ENCODE measurements at regions not wholly inside any gene's neighbourhood (a gene's known extent, or its start where the extent isn't known, plus 50 kb on each side); places are given as distances from the start of the nearest gene placed in this dataset.

GRCh38 chr2:180564051-180564450, 416.4 kb upstream of the UBE2E3 start:
- H3K23me2 ChIP-seq (ENCODE audit: insufficient read length, low read depth, low read length, poor library complexity, severe bottlenecking): no peaks in the 10 kb centered on the region
- H2BK5ac ChIP-seq (ENCODE audit: insufficient read length, low read length): no peak overlapping the region
- no peak overlapping the region for H3K56ac ChIP-seq (ENCODE audit: insufficient read length, low read depth, low read length)
- H4K20me1 ChIP-seq (ENCODE audit: control insufficient read depth, insufficient read depth, insufficient read length): no peaks in the 10 kb centered on the region
- no peak overlapping the region for H2BK20ac ChIP-seq (ENCODE audit: low read depth, low read length, poor library complexity, severe bottlenecking)
- H3T11ph ChIP-seq (ENCODE audit: low read length): no peak overlapping the region
- no peak overlapping the region for H2BK120ac ChIP-seq (ENCODE audit: low read depth, low read length, poor library complexity, severe bottlenecking)
- H3K9me3 ChIP-seq (ENCODE audit: control insufficient read depth, low read depth, low read length): no peaks in the 10 kb centered on the region
- no peaks in the 10 kb centered on the region for H3K27me3 ChIP-seq (ENCODE audit: insufficient read depth, low read length)
- no peaks in the 10 kb centered on the region for H3K36me3 Mint-ChIP-seq (ENCODE audit: insufficient read depth in 1 of 3, low read depth in 3 of 3)
- no peaks in the 10 kb centered on the region; a peak in 1 of 5 replicates for H3K9me3 Mint-ChIP-seq
- H3K27ac Mint-ChIP-seq: no peak overlapping the region
- no peak overlapping the region for H4K8ac ChIP-seq (replicated peaks; ENCODE audit: insufficient read length, low read depth, low read length)
- no peak overlapping the region for H2AFZ ChIP-seq (ENCODE audit: low read length)
- no peak for TF ChIP-seq CTCF (conservative IDR thresholded peaks at IDR 0.05)
- no peaks in the 10 kb centered on the region for H3K4me1 Mint-ChIP-seq
- no peak overlapping the region for H3K4ac ChIP-seq (ENCODE audit: low read depth, low read length)
- H3K23ac ChIP-seq (ENCODE audit: insufficient read length, low read depth, low read length): no peak overlapping the region
- H3K9ac ChIP-seq (ENCODE audit: extremely low read depth, insufficient read length, low read length): no peak overlapping the region
- no peak overlapping the region for H2BK15ac ChIP-seq (ENCODE audit: low read depth, low read length)
- no peak overlapping the region for H3K4me3 Mint-ChIP-seq
- no peak overlapping the region for H3K14ac ChIP-seq (ENCODE audit: insufficient read depth, low read length)
- no peak overlapping the region for H2BK12ac ChIP-seq (ENCODE audit: insufficient read length, low read depth, low read length)
- H3K27me3 Mint-ChIP-seq (ENCODE audit: low read depth): no peaks in the 10 kb centered on the region
- H3K79me2 ChIP-seq (ENCODE audit: insufficient read depth, low read length): no peaks in the 10 kb centered on the region
- WGBS (ENCODE audit: extremely low coverage, insufficient read length, low lambda C conversion rate): no CpG with 5 or more reads among the region's 2 CpGs
- no peak overlapping the region for H3K18ac ChIP-seq (ENCODE audit: insufficient read length, low read depth, low read length)
- no peak overlapping the region for H3K4me2 ChIP-seq (ENCODE audit: insufficient read depth, insufficient read length, low read length)
- DNase-seq: no peak
- no peak overlapping the region for H3K27ac ChIP-seq (ENCODE audit: insufficient read length, low read depth, low read length)
- no peak overlapping the region for H2AK5ac ChIP-seq (ENCODE audit: insufficient read length, low read length)
- no peaks in the 10 kb centered on the region for H3K79me1 ChIP-seq (ENCODE audit: insufficient read depth, low read depth, low read length, poor library complexity, severe bottlenecking)
- no peaks in the 10 kb centered on the region for H3K4me1 ChIP-seq (ENCODE audit: insufficient read depth, low read length)
- no peak overlapping the region for H4K91ac ChIP-seq (ENCODE audit: insufficient read length, low read depth, low read length)
- no peak overlapping the region for H4K5ac ChIP-seq (ENCODE audit: insufficient read length, low read depth, low read length)

Data from H9 (cell line).